ENCODE measurements at regions not wholly inside any gene's neighbourhood (a gene's known extent, or its start where the extent isn't known, plus 50 kb on each side); places are given as distances from the start of the nearest gene placed in this dataset.

DNA sequence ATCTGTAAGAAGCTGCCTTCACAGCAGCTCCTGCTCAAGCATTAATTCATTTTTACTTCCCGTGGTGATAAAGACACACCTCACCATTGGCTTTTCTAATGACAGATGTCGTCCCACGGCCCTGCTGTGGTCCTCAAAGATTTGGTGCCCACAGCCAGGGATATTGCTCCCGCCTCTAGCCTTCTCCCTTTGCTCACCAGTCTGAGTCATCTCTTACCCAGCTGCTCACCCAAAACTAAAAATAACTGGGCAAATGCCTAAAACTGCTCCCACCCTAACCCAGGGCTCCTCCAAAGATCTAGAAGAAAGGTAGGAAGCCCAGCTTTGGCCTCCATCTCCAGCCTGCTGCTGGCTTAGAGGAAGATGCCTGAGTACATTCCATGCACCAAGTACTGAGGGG lies 371.1 kb upstream of the ZNF507 start:
- TF ChIP-seq, protein P1, sequence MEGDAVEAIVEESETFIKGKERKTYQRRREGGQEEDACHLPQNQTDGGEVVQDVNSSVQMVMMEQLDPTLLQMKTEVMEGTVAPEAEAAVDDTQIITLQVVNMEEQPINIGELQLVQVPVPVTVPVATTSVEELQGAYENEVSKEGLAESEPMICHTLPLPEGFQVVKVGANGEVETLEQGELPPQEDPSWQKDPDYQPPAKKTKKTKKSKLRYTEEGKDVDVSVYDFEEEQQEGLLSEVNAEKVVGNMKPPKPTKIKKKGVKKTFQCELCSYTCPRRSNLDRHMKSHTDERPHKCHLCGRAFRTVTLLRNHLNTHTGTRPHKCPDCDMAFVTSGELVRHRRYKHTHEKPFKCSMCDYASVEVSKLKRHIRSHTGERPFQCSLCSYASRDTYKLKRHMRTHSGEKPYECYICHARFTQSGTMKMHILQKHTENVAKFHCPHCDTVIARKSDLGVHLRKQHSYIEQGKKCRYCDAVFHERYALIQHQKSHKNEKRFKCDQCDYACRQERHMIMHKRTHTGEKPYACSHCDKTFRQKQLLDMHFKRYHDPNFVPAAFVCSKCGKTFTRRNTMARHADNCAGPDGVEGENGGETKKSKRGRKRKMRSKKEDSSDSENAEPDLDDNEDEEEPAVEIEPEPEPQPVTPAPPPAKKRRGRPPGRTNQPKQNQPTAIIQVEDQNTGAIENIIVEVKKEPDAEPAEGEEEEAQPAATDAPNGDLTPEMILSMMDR (IDR thresholded peaks at IDR 0.05) = no peak
- H3K4me1 ChIP-seq = no peaks in the 10 kb centered on the region
- intact Hi-C loops (cut with DNase I) = no loop called here
- no peaks in the 10 kb centered on the region for H3K9me3 ChIP-seq
- DNase-seq = no peak
- H3K27me3 ChIP-seq = no peaks in the 10 kb centered on the region
- H3K9ac ChIP-seq (ENCODE audit: low read depth in 2 of 2, low read length in 2 of 2) = no peak overlapping the region
- no peak overlapping the region for H3K27ac ChIP-seq
- H3K4me3 ChIP-seq = no peak overlapping the region
- no peaks in the 10 kb centered on the region for H3K36me3 ChIP-seq

DNA sequence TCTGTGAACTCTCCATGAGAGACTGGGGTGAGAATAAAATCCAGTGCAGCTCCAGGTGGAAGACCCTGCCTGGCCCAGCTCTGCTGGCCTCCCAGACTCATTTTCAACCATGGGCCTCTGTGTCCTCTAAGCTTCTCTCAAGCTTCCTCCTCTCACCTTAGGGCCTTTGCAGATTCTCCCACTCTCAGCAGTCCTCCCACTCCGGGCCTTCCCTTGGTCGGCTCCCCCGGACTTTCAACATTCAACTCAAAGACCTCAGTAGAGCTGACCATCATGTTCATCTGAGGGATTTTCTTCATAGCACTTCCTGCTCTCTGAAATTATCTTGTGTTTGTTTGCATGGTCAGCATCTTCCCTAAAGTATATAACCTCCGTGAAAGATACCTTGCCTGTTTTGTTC lies 370.5 kb upstream of the ZNF507 start:
- Histone ChIP-seq H3K27ac (no peak overlapping the region), H3K9me3 (no peaks in the 10 kb centered on the region), H3K4me3 (no peak overlapping the region), H3K27me3 (no peaks in the 10 kb centered on the region), H3K9ac (ENCODE audit: low read depth in 2 of 2, low read length in 2 of 2) (no peak overlapping the region), H3K4me1 (no peaks in the 10 kb centered on the region), H3K36me3 (no peaks in the 10 kb centered on the region)
- intact Hi-C loops (cut with DNase I) = no loop called here
- DNase-seq = no peak
- TF ChIP-seq, protein P1 (IDR thresholded peaks at IDR 0.05) = no peak

DNA sequence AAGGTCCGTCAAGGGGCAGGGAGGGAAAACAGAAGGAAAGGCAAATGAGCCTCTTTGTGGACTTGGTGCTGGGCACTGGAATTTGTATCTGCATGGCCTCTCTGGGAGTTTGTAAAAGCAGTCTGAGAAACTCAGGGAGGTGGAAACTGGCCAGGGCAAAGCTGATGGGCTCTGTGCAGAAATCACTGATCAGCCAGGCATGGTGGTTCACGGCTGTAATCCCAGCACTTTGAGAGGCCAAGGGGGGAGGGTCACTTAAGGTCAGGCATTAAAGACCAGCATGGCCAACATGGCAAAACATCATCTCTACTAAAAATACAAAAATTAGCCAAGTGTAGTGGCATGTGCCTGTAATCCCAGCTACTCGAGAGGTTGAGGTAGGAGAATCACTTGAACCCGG lies 369.9 kb upstream of the ZNF507 start:
- no peak overlapping the region for H3K27ac ChIP-seq
- TF ChIP-seq, protein P1 (IDR thresholded peaks at IDR 0.05) = no peak
- no peaks in the 10 kb centered on the region for H3K4me1 ChIP-seq
- H3K9ac ChIP-seq (ENCODE audit: low read depth in 2 of 2, low read length in 2 of 2) = no peak overlapping the region
- no peaks in the 10 kb centered on the region for H3K9me3 ChIP-seq
- no peaks in the 10 kb centered on the region for H3K27me3 ChIP-seq
- intact Hi-C loops (cut with DNase I) = no loop called here
- H3K4me3 ChIP-seq = no peak overlapping the region
- no peaks in the 10 kb centered on the region for H3K36me3 ChIP-seq
- no peak for DNase-seq

DNA sequence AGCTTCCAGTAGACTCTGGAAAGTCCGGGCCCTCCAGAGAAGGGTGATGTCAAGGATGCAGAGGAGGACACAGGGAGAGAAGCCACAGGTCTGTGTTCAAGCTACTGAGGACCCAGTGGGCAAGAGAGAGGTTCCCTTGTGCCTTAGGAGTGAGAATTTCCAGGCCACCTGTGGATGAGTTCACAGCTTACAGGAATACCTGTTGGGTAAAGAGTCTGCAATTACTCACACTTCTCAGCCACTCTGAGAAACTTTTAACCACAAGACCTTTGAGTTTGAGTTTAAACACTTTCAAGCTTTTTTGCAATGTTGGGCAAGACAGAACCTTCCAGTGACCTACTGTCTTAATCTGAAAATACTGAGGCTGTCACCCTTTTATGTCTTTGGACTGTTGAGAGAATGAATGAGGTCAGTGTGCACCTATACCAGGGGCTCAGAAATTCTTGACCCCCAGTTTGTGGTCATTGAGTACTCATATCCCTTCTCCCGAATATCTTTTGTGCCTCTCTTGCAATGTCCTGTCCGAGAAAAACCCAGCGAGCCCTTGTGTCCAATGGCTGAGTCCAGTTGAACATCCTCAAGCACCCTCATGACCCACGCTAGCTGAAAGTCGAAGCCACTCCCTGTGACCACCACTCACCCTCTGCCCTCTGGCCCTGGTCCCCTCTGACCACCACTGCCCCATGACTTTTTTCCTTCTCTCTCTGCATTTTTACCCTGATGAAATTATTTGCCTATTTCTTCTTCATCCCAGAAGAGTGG lies 368.5 kb upstream of the ZNF507 start:
- H3K27me3 ChIP-seq = no peaks in the 10 kb centered on the region
- H3K4me3 ChIP-seq = no peak overlapping the region
- DNase-seq = no peak
- intact Hi-C loops (cut with DNase I) = no loop called here
- H3K36me3 ChIP-seq = no peaks in the 10 kb centered on the region
- no peaks in the 10 kb centered on the region for H3K4me1 ChIP-seq
- TF ChIP-seq, protein P1 (IDR thresholded peaks at IDR 0.05) = no peak
- H3K9ac ChIP-seq (ENCODE audit: low read depth in 2 of 2, low read length in 2 of 2) = no peak overlapping the region
- H3K27ac ChIP-seq = no peak overlapping the region
- H3K9me3 ChIP-seq = no peaks in the 10 kb centered on the region

DNA sequence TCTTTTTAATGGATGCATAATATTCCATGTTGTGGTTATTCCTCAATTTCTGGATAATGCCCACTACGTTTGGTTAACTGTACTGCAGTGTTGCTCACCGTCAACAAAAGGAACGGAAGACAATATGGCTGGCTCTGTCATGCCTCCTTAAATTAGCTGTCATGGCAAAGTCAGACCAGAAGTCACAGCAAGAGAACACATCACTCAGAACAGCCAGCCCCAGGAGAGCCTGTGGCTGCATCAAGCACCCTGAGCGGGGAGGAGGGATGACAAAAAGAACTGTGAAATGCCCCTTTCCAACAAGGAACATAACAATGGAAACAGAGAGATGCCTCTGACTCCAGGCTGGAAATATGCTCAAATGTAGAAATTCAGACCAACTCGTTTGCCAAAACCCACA lies 366.0 kb upstream of the ZNF507 start:
- no peaks in the 10 kb centered on the region for H3K36me3 ChIP-seq
- H3K27ac ChIP-seq = no peak overlapping the region
- no peak for DNase-seq
- TF ChIP-seq, protein P1 (IDR thresholded peaks at IDR 0.05) = no peak
- intact Hi-C loops (cut with DNase I) = no loop called here
- no peak overlapping the region for H3K4me3 ChIP-seq
- H3K9me3 ChIP-seq = no peaks in the 10 kb centered on the region
- no peak overlapping the region for H3K9ac ChIP-seq (ENCODE audit: low read depth in 2 of 2, low read length in 2 of 2)
- no peaks in the 10 kb centered on the region for H3K27me3 ChIP-seq
- no peaks in the 10 kb centered on the region for H3K4me1 ChIP-seq
